ENCODE measurements at regions not wholly inside any gene's neighbourhood (a gene's known extent, or its start where the extent isn't known, plus 50 kb on each side); places are given as distances from the start of the nearest gene placed in this dataset.
"Not testable (repeated sequence)": the region's sequence is repeated elsewhere in the genome, so short reads cannot be mapped to it uniquely, and the experiment has no call there.

DNA sequence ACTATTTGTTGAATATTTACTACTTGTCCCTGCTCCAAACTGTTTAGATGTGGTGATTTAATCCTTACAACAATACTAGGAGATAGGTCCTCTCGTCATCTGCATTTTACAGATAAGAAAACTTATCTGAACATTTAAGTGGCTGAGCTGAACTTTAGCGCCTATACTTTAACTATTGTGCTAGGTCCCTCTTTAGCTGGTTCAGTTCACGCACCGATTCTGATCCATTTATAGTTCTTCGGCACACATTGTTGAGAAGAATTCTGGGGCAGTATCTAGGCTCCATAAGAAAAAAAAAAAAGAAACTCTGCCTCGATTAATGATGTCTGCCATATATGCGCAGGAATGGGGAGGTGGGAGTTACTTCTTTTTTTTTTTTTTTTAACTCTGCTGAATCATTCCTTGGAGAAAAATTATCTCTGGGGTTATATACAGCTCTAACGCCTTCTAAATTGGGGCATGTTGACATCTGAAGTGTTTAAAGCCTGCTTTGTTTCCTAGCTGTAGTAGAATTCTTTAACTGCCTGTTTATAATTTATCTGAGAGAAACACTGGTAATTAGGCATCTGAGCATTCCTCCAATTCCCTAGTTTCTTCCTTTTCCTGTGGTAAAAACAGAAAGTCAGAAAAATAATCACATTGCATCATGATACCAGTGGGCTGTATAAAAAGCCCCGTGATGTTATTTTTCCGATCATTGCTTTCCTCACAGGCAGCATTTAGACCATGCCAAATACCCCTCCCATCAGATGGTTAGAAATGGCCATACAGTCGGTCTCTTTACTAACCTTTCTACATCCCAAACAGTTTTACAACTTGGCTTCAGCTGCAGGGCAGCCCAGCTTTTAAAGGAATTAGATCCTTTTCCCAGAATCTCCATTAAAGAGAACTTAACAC, 98.5 kb upstream of the KDM7A start:
- DNase-seq (ENCODE audit: low read depth, low spot score) (no peak), ATAC-seq (no peak)
- ChIA-PET POLR2A (no interaction called here), CTCF (no interaction called here)
- Histone ChIP-seq H3K36me3 (ENCODE audit: control insufficient read depth, insufficient read depth, low read length) (no peaks in the 10 kb centered on the region), H3K9me3 (ENCODE audit: control insufficient read depth, insufficient read depth, low read depth, low read length) (no peaks in the 10 kb centered on the region), H3K27me3 (ENCODE audit: control insufficient read depth, insufficient read depth, low read length) (no peaks in the 10 kb centered on the region), H3K4me1 (ENCODE audit: control insufficient read depth, insufficient read depth, low read length) (no peaks in the 10 kb centered on the region), H3K4me3 (ENCODE audit: low read depth in 2 of 2, low read length in 2 of 2) (no peak overlapping the region), H3K27ac (ENCODE audit: low read length) (no peak overlapping the region)
- intact Hi-C loops (cut with micrococcal nuclease; ENCODE audit: unreplicated experiment) (no loop called here), in situ Hi-C loops (cut with HindIII; ENCODE audit: low pct_unique_long_range_greater_than_20kb, low sequenced_read_pairs) (no loop called here)
- no TSS peak for BruUV-seq (replicated peaks)
- TF ChIP-seq TCF7L2 (IDR thresholded peaks at IDR 0.05; ENCODE audit: low read depth, low read length) (no peak), SIN3A (IDR thresholded peaks at IDR 0.05; ENCODE audit: borderline replicate concordance, insufficient read depth, low read depth, low read length) (no peak)
- TF ChIP-seq, protein P1, sequence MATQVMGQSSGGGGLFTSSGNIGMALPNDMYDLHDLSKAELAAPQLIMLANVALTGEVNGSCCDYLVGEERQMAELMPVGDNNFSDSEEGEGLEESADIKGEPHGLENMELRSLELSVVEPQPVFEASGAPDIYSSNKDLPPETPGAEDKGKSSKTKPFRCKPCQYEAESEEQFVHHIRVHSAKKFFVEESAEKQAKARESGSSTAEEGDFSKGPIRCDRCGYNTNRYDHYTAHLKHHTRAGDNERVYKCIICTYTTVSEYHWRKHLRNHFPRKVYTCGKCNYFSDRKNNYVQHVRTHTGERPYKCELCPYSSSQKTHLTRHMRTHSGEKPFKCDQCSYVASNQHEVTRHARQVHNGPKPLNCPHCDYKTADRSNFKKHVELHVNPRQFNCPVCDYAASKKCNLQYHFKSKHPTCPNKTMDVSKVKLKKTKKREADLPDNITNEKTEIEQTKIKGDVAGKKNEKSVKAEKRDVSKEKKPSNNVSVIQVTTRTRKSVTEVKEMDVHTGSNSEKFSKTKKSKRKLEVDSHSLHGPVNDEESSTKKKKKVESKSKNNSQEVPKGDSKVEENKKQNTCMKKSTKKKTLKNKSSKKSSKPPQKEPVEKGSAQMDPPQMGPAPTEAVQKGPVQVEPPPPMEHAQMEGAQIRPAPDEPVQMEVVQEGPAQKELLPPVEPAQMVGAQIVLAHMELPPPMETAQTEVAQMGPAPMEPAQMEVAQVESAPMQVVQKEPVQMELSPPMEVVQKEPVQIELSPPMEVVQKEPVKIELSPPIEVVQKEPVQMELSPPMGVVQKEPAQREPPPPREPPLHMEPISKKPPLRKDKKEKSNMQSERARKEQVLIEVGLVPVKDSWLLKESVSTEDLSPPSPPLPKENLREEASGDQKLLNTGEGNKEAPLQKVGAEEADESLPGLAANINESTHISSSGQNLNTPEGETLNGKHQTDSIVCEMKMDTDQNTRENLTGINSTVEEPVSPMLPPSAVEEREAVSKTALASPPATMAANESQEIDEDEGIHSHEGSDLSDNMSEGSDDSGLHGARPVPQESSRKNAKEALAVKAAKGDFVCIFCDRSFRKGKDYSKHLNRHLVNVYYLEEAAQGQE (IDR thresholded peaks at IDR 0.05; ENCODE audit: insufficient read depth in 1 of 2, low read depth in 2 of 2, low read length in 1 of 2): no peak
- TF ChIP-seq, protein P2, sequence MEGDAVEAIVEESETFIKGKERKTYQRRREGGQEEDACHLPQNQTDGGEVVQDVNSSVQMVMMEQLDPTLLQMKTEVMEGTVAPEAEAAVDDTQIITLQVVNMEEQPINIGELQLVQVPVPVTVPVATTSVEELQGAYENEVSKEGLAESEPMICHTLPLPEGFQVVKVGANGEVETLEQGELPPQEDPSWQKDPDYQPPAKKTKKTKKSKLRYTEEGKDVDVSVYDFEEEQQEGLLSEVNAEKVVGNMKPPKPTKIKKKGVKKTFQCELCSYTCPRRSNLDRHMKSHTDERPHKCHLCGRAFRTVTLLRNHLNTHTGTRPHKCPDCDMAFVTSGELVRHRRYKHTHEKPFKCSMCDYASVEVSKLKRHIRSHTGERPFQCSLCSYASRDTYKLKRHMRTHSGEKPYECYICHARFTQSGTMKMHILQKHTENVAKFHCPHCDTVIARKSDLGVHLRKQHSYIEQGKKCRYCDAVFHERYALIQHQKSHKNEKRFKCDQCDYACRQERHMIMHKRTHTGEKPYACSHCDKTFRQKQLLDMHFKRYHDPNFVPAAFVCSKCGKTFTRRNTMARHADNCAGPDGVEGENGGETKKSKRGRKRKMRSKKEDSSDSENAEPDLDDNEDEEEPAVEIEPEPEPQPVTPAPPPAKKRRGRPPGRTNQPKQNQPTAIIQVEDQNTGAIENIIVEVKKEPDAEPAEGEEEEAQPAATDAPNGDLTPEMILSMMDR (IDR thresholded peaks at IDR 0.05): no peak

GRCh38 chr7:140273417-140273816, 96.6 kb upstream of the KDM7A start:
- no TSS peak for BruUV-seq (replicated peaks)
- no peak overlapping the region for H3K4me3 ChIP-seq (ENCODE audit: low read depth in 2 of 2, low read length in 2 of 2)
- no peak for DNase-seq (ENCODE audit: low read depth, low spot score)
- no peaks in the 10 kb centered on the region for H3K36me3 ChIP-seq (ENCODE audit: control insufficient read depth, insufficient read depth, low read length)
- H3K4me1 ChIP-seq (ENCODE audit: control insufficient read depth, insufficient read depth, low read length): no peaks in the 10 kb centered on the region
- H3K9me3 ChIP-seq (ENCODE audit: control insufficient read depth, insufficient read depth, low read depth, low read length): no peaks in the 10 kb centered on the region
- ATAC-seq: no peak
- in situ Hi-C loops (cut with HindIII; ENCODE audit: low pct_unique_long_range_greater_than_20kb, low sequenced_read_pairs): no loop called here
- POLR2A ChIA-PET: no interaction called here
- no peaks in the 10 kb centered on the region for H3K27me3 ChIP-seq (ENCODE audit: control insufficient read depth, insufficient read depth, low read length)
- TF ChIP-seq POLR2AphosphoS5 (IDR thresholded peaks at IDR 0.05; ENCODE audit: low read depth, low read length): no peak
- TF ChIP-seq SIN3A (IDR thresholded peaks at IDR 0.05; ENCODE audit: borderline replicate concordance, insufficient read depth, low read depth, low read length): no peak
- CTCF ChIA-PET: no interaction called here
- H3K27ac ChIP-seq (ENCODE audit: low read length): no peak overlapping the region
- intact Hi-C loops (cut with micrococcal nuclease; ENCODE audit: unreplicated experiment): no loop called here

DNA sequence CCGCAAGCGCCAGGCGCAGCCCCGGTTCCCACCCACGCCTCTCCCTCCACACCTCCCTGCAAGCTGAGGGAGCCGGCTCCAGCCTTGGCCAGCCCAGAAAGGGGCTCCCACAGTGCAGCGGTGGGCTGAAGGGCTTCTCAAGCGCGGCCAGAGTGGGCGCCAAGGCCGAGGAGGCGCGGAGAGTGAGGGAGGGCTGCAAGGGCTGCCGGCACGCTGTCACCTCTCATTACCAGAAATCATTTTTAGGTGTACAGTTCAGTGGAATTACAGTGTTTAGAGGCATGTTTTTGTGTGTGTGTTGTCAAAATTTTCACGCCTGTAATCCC, 94.8 kb upstream of the KDM7A start:
- H3K27ac ChIP-seq (ENCODE audit: low read length); in situ Hi-C loops (cut with HindIII; ENCODE audit: low pct_unique_long_range_greater_than_20kb, low sequenced_read_pairs); H3K27me3 ChIP-seq (ENCODE audit: control insufficient read depth, insufficient read depth, low read length); H3K4me3 ChIP-seq (ENCODE audit: low read depth in 2 of 2, low read length in 2 of 2); H3K36me3 ChIP-seq (ENCODE audit: control insufficient read depth, insufficient read depth, low read length); H3K9me3 ChIP-seq (ENCODE audit: control insufficient read depth, insufficient read depth, low read depth, low read length); CTCF ChIA-PET; ATAC-seq; DNase-seq (ENCODE audit: low read depth, low spot score); intact Hi-C loops (cut with micrococcal nuclease; ENCODE audit: unreplicated experiment); H3K4me1 ChIP-seq (ENCODE audit: control insufficient read depth, insufficient read depth, low read length); POLR2A ChIA-PET; BruUV-seq (replicated peaks): not testable (repeated sequence)

Data from Panc1 (cell line).